Glutamatergic neuron (in vitro differentiated cells): ENCODE measurements at regions not wholly inside any gene's neighbourhood (a gene's known extent, or its start where the extent isn't known, plus 50 kb on each side); places are given as distances from the start of the nearest gene placed in this dataset.

Source experiments
- DNase-seq: peaks from one replicate; pipeline ENCODE4 v3.0.0; 2022
- H3K27ac Mint-ChIP-seq: one replicate; pipeline ENCODE4 v1.8.0; 2020; ENCODE audit warnings: mild to moderate bottlenecking, mixed read lengths, inconsistent platforms; ENCODE audit not compliant: unreplicated experiment
- H3K27me3 Mint-ChIP-seq: one replicate; pipeline ENCODE4 v1.8.0; 2020; ENCODE audit warnings: mild to moderate bottlenecking, moderate library complexity, mixed read lengths, inconsistent platforms; ENCODE audit not compliant: unreplicated experiment
- H3K36me3 Mint-ChIP-seq: one replicate; pipeline ENCODE4 v1.8.0; 2020; ENCODE audit warnings: mild to moderate bottlenecking, mixed read lengths, inconsistent platforms; ENCODE audit not compliant: unreplicated experiment
- H3K4me1 Mint-ChIP-seq: one replicate; pipeline ENCODE4 v1.8.0; 2020; ENCODE audit warnings: mild to moderate bottlenecking, low read depth, mixed read lengths, inconsistent platforms; ENCODE audit not compliant: unreplicated experiment
- H3K4me3 Mint-ChIP-seq: one replicate; pipeline ENCODE4 v1.8.0; 2020; ENCODE audit warnings: mild to moderate bottlenecking, mixed read lengths, inconsistent platforms; ENCODE audit not compliant: unreplicated experiment
- H3K9me3 Mint-ChIP-seq: one replicate; pipeline ENCODE4 v1.8.0; 2020; ENCODE audit warnings: mild to moderate bottlenecking, moderate library complexity, mixed read lengths, inconsistent platforms; ENCODE audit not compliant: unreplicated experiment
- TF ChIP-seq, protein P1 (sequence below): fragments of 200-600 bp; sonication (generic); IDR thresholded peaks from one replicate; pipeline ENCODE4 v1.5.0; 2021; ENCODE audit not compliant: partially characterized antibody, unreplicated experiment

- no peaks in the 10 kb centered on the region for H3K9me3 Mint-ChIP-seq
- no peak overlapping the region for H3K27ac Mint-ChIP-seq
- H3K36me3 Mint-ChIP-seq, result peaks cover 7% of the 10 kb centered on the region
- H3K27me3 Mint-ChIP-seq, result peaks cover 10% of the 10 kb centered on the region
- peak; percentile 22 for DNase-seq
- peaks cover 1% of the 10 kb centered on the region for H3K4me1 Mint-ChIP-seq
- H3K4me3 Mint-ChIP-seq, result no peak overlapping the region
- TF ChIP-seq, protein P1, sequence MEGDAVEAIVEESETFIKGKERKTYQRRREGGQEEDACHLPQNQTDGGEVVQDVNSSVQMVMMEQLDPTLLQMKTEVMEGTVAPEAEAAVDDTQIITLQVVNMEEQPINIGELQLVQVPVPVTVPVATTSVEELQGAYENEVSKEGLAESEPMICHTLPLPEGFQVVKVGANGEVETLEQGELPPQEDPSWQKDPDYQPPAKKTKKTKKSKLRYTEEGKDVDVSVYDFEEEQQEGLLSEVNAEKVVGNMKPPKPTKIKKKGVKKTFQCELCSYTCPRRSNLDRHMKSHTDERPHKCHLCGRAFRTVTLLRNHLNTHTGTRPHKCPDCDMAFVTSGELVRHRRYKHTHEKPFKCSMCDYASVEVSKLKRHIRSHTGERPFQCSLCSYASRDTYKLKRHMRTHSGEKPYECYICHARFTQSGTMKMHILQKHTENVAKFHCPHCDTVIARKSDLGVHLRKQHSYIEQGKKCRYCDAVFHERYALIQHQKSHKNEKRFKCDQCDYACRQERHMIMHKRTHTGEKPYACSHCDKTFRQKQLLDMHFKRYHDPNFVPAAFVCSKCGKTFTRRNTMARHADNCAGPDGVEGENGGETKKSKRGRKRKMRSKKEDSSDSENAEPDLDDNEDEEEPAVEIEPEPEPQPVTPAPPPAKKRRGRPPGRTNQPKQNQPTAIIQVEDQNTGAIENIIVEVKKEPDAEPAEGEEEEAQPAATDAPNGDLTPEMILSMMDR, result no peak
Observed at GRCh38 chr20:63134201-63134612, 81.7 kb downstream of the YTHDF1 start.

DNA sequence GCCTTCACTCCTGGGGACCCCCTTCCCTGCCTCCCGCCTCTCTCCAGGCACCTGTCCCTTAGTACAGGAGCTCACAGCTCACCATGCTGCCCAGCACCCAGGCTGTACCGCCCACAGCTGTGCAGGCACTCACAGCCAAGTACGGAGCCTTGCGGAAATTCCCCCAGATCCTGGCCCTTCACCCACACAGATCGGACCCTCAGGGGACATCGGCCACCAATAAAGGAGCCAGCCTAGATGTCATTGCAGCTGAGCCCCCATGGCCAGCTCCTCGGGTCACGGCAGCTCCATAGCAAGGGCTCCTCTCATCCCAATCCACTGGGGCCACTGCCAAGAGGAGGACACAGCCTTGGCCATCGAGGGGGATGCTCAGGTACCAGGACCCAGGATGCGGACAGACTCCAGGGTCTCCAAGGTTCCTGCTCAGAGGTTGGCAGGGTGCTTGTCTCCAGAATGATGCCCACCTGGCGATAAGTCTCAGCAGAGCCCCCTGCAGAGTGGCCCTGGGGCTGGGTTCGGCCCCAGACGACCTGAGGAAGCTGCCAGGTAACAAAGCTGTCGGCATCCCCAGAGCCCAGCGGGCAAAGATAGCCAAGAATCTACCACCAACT, 82.3 kb downstream of the YTHDF1 start:
- no peak for DNase-seq

GRCh38 chr20:63132715-63133471, 83.0 kb downstream of the YTHDF1 start:
- Mint-ChIP-seq H3K27ac (no peak overlapping the region), H3K4me1 (peaks cover 2% of the 10 kb centered on the region), H3K36me3 (peaks cover 8% of the 10 kb centered on the region), H3K27me3 (peaks cover 9% of the 10 kb centered on the region), H3K9me3 (no peaks in the 10 kb centered on the region), H3K4me3 (no peak overlapping the region)
- TF ChIP-seq, protein P1, result no peak
- DNase-seq, result peak; percentile 11

More for the DNA sequence above, 82.3 kb downstream of the YTHDF1 start:
- Mint-ChIP-seq H3K4me1 (peaks cover 2% of the 10 kb centered on the region), H3K9me3 (no peaks in the 10 kb centered on the region), H3K36me3 (peaks cover 8% of the 10 kb centered on the region), H3K27me3 (peaks cover 9% of the 10 kb centered on the region), H3K4me3 (no peak overlapping the region), H3K27ac (no peak overlapping the region)
- TF ChIP-seq, protein P1, result no peak

- no peak overlapping the region for H3K27ac Mint-ChIP-seq
- no peak overlapping the region for H3K4me3 Mint-ChIP-seq
- H3K4me1 Mint-ChIP-seq, result peaks cover 2% of the 10 kb centered on the region
- H3K27me3 Mint-ChIP-seq, result peaks cover 9% of the 10 kb centered on the region
- peaks cover 8% of the 10 kb centered on the region for H3K36me3 Mint-ChIP-seq
- TF ChIP-seq, protein P1, result no peak
- H3K9me3 Mint-ChIP-seq, result no peaks in the 10 kb centered on the region
- peak; percentile 7 for DNase-seq
Observed at GRCh38 chr20:63132131-63132714, 83.7 kb downstream of the YTHDF1 start.
